ENCODE measurements at regions not wholly inside any gene's neighbourhood (a gene's known extent, or its start where the extent isn't known, plus 50 kb on each side); places are given as distances from the start of the nearest gene placed in this dataset.

DNA sequence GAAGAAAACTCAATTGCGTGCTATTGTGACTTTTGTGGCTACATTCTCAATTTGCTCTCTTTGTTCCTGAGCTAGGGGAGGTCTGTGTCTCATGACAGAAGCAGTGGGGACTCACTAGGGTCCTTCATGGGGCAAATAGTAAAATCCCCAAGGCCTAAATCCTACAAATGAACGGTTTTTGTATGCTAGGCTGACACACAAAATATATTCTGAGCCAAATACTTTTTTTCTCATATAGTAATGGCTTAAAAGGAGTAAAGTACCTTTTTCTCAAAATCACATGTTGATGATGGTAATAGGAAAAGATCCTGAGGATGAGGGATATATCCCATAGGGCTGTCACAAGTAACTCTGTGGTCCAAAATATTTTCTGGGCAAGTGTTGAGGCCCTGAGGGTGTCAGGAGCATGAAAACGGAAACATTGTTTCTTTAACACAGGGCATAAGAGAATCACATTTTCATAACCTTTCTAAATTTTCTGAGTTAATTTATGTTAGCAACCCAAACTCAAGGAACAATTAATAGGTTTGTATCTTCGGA, 77.5 kb upstream of the CNTNAP4 start:
- no peak for TF ChIP-seq POLR2A (IDR thresholded peaks at IDR 0.05)
- TF ChIP-seq, protein P1, sequence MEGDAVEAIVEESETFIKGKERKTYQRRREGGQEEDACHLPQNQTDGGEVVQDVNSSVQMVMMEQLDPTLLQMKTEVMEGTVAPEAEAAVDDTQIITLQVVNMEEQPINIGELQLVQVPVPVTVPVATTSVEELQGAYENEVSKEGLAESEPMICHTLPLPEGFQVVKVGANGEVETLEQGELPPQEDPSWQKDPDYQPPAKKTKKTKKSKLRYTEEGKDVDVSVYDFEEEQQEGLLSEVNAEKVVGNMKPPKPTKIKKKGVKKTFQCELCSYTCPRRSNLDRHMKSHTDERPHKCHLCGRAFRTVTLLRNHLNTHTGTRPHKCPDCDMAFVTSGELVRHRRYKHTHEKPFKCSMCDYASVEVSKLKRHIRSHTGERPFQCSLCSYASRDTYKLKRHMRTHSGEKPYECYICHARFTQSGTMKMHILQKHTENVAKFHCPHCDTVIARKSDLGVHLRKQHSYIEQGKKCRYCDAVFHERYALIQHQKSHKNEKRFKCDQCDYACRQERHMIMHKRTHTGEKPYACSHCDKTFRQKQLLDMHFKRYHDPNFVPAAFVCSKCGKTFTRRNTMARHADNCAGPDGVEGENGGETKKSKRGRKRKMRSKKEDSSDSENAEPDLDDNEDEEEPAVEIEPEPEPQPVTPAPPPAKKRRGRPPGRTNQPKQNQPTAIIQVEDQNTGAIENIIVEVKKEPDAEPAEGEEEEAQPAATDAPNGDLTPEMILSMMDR (IDR thresholded peaks at IDR 0.05) = no peak

All from body of pancreas (tissue), 4 donors.